Upper lobe of right lung (tissue), 1 donor: ENCODE measurements at regions not wholly inside any gene's neighbourhood (a gene's known extent, or its start where the extent isn't known, plus 50 kb on each side); places are given as distances from the start of the nearest gene placed in this dataset.

Experiments
- ATAC-seq: fragments of 200-7000 bp; cut with Tn5 transposase; one replicate; pipeline ENCODE4 v1.9.1; 2020; ENCODE audit warnings: mild to moderate bottlenecking, moderate library complexity
- DNase-seq: peaks from one replicate; pipeline ENCODE4 v3.0.0-alpha.2; 2020
- H3K27ac ChIP-seq: fragments of 200-600 bp; one replicate; pipeline ENCODE4 v1.8.0; 2022
- H3K27me3 ChIP-seq: fragments of 200-600 bp; one replicate; pipeline ENCODE4 v1.8.0; 2022; ENCODE audit warnings: mild to moderate bottlenecking
- H3K36me3 ChIP-seq: fragments of 200-600 bp; one replicate; pipeline ENCODE4 v1.8.0; 2022
- H3K4me1 ChIP-seq: fragments of 200-600 bp; one replicate; pipeline ENCODE4 v1.8.0; 2022
- H3K4me3 ChIP-seq: fragments of 200-600 bp; one replicate; pipeline ENCODE4 v1.8.0; 2022; ENCODE audit warnings: mild to moderate bottlenecking
- H3K9me3 ChIP-seq: fragments of 200-600 bp; one replicate; pipeline ENCODE4 v1.8.0; 2022
- CTCF ChIP-seq: fragments of 200-600 bp; IDR thresholded peaks from one replicate; pipeline ENCODE4 v1.8.0; 2022; ENCODE audit warnings: antibody characterized with exemption
- intact Hi-C: fragments of 100-400 bp; cut with DNase I; formaldehyde crosslinking; loops from one replicate; pipeline ENCODE4 v1.11.0; 2022
- donor health status: DM: no; HTN: yes; CAD: no; lungs with severe emphysema.

DNA sequence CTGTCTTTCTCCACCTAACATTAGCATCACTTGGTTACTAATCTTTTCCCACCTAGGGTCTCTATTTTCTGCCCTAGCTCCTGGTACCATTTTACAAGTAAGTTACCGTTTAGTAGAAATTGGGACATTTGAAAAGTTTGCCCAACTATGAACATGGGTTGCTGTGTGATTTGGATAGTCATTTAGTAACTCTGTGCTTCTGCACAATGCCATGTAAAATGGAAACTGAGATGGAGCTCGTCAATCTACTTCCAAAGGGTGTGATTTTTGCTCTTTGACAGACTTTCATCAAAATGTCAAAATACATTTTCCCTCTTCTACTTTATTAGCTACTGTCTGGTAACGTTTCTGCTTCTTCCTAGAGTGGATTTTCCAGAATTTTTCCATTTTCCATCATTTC is 381.5 kb upstream of the B3GALT2 start:
- no peak for TF ChIP-seq CTCF

DNA sequence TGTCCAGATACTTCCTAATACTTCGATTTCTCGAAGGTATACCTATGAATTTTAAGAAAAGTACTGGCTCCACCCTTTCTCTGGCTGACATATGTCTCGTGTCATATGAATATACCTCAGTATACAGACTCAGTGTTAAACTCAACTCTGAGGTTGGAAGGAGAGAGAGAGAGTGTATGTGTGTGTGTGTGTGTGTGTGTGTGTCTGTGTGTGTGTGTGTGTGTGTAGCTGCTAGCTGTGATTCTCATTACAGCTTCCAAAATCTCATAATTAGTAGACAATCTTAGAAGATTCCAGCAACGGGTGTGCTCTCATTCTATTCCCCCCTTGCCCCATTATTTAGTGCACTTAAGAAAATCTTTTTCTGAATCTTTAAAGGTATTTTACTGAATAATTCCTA is 380.3 kb upstream of the B3GALT2 start:
- Histone ChIP-seq H3K9me3 (no peaks in the 10 kb centered on the region), H3K27me3 (no peaks in the 10 kb centered on the region), H3K27ac (no peak overlapping the region), H3K36me3 (no peaks in the 10 kb centered on the region), H3K4me1 (peaks cover 6% of the 10 kb centered on the region), H3K4me3 (no peak overlapping the region)
- DNase-seq = no peak
- ATAC-seq = no peak
- TF ChIP-seq CTCF = no peak
- intact Hi-C loops = no loop called here

More for the DNA sequence above, 381.5 kb upstream of the B3GALT2 start:
- H3K36me3 ChIP-seq = no peaks in the 10 kb centered on the region
- H3K27ac ChIP-seq = no peak overlapping the region
- intact Hi-C loops = no loop called here
- ATAC-seq = no peak
- no peaks in the 10 kb centered on the region for H3K27me3 ChIP-seq
- H3K9me3 ChIP-seq = no peaks in the 10 kb centered on the region
- H3K4me3 ChIP-seq = no peak overlapping the region
- peaks cover 6% of the 10 kb centered on the region for H3K4me1 ChIP-seq
- DNase-seq = no peak

GRCh38 chr1:193565971-193566577 is 379.7 kb upstream of the B3GALT2 start:
- Histone ChIP-seq H3K27me3 (no peaks in the 10 kb centered on the region), H3K4me3 (no peak overlapping the region), H3K9me3 (no peaks in the 10 kb centered on the region), H3K36me3 (no peaks in the 10 kb centered on the region), H3K4me1 (peaks cover 6% of the 10 kb centered on the region), H3K27ac (no peak overlapping the region)
- no peak for ATAC-seq
- intact Hi-C loops = no loop called here
- no peak for TF ChIP-seq CTCF
- no peak for DNase-seq

DNA sequence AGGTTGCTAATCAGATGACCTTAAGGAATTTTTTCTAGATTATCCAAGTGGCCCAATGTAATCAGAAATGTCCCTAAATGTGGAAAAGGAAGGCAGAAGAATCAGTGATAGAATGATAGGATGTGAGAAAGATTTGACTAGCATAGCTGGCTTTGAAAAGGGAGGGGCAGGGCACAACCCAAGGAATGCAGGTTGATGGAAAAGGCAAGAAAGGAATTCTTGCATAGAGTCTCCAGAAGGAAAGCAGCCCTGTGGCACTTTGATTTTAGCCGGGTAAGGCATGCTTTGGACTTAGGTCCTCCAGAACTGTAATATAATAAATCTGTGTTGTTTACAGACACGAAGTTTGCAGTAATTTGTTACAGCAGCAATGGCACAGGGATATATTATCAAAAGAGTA is 375.7 kb upstream of the B3GALT2 start:
- H3K4me1 ChIP-seq = peaks cover 13% of the 10 kb centered on the region
- no peaks in the 10 kb centered on the region for H3K9me3 ChIP-seq
- no peaks in the 10 kb centered on the region for H3K36me3 ChIP-seq
- DNase-seq (no peak), ATAC-seq (no peak)
- no peak for TF ChIP-seq CTCF
- intact Hi-C loops = no loop called here
- H3K27me3 ChIP-seq = no peaks in the 10 kb centered on the region
- no peak overlapping the region for H3K27ac ChIP-seq
- no peak overlapping the region for H3K4me3 ChIP-seq

GRCh38 chr1:193558491-193559028 is 372.1 kb upstream of the B3GALT2 start:
- H3K27ac ChIP-seq = no peak overlapping the region
- H3K36me3 ChIP-seq = no peaks in the 10 kb centered on the region
- H3K4me1 ChIP-seq = peaks cover 13% of the 10 kb centered on the region
- DNase-seq = no peak
- intact Hi-C loops = no loop called here
- peak; percentile 89 for ATAC-seq
- no peak overlapping the region for H3K4me3 ChIP-seq
- no peaks in the 10 kb centered on the region for H3K9me3 ChIP-seq
- H3K27me3 ChIP-seq = no peaks in the 10 kb centered on the region
- TF ChIP-seq CTCF = no peak
